SK-N-MC (cell line): ENCODE measurements at regions not wholly inside any gene's neighbourhood (a gene's known extent, or its start where the extent isn't known, plus 50 kb on each side); places are given as distances from the start of the nearest gene placed in this dataset.
"Not testable (repeated sequence)": the region's sequence is repeated elsewhere in the genome, so short reads cannot be mapped to it uniquely, and the experiment has no call there.

Experiments used
- DNase-seq: peaks from one replicate; pipeline ENCODE4 v3.0.0-alpha.2; 2011; ENCODE audit warnings: low read depth, low spot score
- H3K27ac ChIP-seq: fragments of 200-600 bp; sonication (generic); 2 replicates; pipeline ENCODE4 v1.5.1; 2016; ENCODE audit warnings: mixed run types
- H3K36me3 ChIP-seq: fragments of 200-600 bp; sonication (generic); 2 replicates; pipeline ENCODE4 v1.6.1; 2017; ENCODE audit warnings: antibody characterized with exemption, low read length, mixed read lengths; ENCODE audit not compliant: insufficient read depth
- H3K4me3 ChIP-seq: fragments of 200-600 bp; sonication (generic); 2 replicates; pipeline ENCODE4 v1.5.1; 2016
- H3K9ac ChIP-seq: fragments of 200-600 bp; sonication (generic); 2 replicates; pipeline ENCODE4 v1.8.0; 2017; ENCODE audit warnings: mixed run types, mixed read lengths; ENCODE audit not compliant: insufficient read length
- H3K9me3 ChIP-seq: fragments of 200-600 bp; sonication (generic); 2 replicates; pipeline ENCODE4 v1.6.1; 2017; ENCODE audit warnings: low read depth, mild to moderate bottlenecking, antibody characterized with exemption, low read length, moderate library complexity, mixed read lengths
- EZH2 ChIP-seq: fragments of 200-600 bp; sonication (generic); IDR thresholded peaks from one replicate; pipeline ENCODE4 v1.6.1; 2017; ENCODE audit warnings: antibody characterized with exemption
- FOXP2 ChIP-seq: optimal IDR thresholded peaks from 2 replicates; pipeline ENCODE3; 2011; ENCODE audit warnings: mild to moderate bottlenecking, moderate library complexity; ENCODE audit not compliant: insufficient read depth; ENCODE audit errors: extremely low read length, control extremely low read depth
- POLR2AphosphoS5 ChIP-seq: IDR thresholded peaks from 2 replicates; pipeline ENCODE4 v1.6.1; 2012; ENCODE audit warnings: mild to moderate bottlenecking, low read depth, low read length, borderline replicate concordance

- no peak overlapping the region for H3K27ac ChIP-seq
- H3K9me3 ChIP-seq, result no peaks in the 10 kb centered on the region
- DNase-seq, result no peak
- TF ChIP-seq POLR2AphosphoS5, result no peak
- no peak for TF ChIP-seq FOXP2
- TF ChIP-seq EZH2, result no peak
- no peak overlapping the region for H3K9ac ChIP-seq
- no peaks in the 10 kb centered on the region for H3K36me3 ChIP-seq
- H3K4me3 ChIP-seq, result no peak overlapping the region
These were observed 56.1 kb downstream of the FEZF1 start for GRCh38 chr7:122248472-122248871.

- H3K27ac ChIP-seq, result not testable (repeated sequence)
These were observed 65.8 kb downstream of the FEZF1 start for GRCh38 chr7:122238729-122239128.

GRCh38 chr7:122238297-122238696 is 66.3 kb downstream of the FEZF1 start:
- not testable (repeated sequence) for H3K9me3 ChIP-seq, H3K4me3 ChIP-seq, DNase-seq, H3K36me3 ChIP-seq, H3K27ac ChIP-seq, H3K9ac ChIP-seq

More at GRCh38 chr7:122238729-122239128, 65.8 kb downstream of the FEZF1 start:
- not testable (repeated sequence) for H3K9ac ChIP-seq, H3K36me3 ChIP-seq, H3K4me3 ChIP-seq, DNase-seq, H3K9me3 ChIP-seq

GRCh38 chr7:122225874-122226273 is 78.7 kb downstream of the FEZF1 start:
- Histone ChIP-seq H3K4me3 (no peak overlapping the region), H3K9ac (no peak overlapping the region), H3K27ac (no peak overlapping the region), H3K36me3 (no peaks in the 10 kb centered on the region), H3K9me3 (no peaks in the 10 kb centered on the region)
- no peak for DNase-seq
- TF ChIP-seq FOXP2, result no peak
- no peak for TF ChIP-seq EZH2
- no peak for TF ChIP-seq POLR2AphosphoS5

GRCh38 chr7:122219253-122219865 is 75.3 kb upstream of the AASS start:
- H3K27ac ChIP-seq, result peak overlapping the region; percentile 40
- DNase-seq, result peak; percentile 68
- no peaks in the 10 kb centered on the region for H3K36me3 ChIP-seq

GRCh38 chr7:122217125-122217524 is 73.1 kb upstream of the AASS start:
- H3K36me3 ChIP-seq, result no peaks in the 10 kb centered on the region
- no peak for DNase-seq
- no peak overlapping the region for H3K27ac ChIP-seq
- H3K4me3 ChIP-seq, result no peak overlapping the region
- H3K9me3 ChIP-seq, result no peaks in the 10 kb centered on the region
- no peak overlapping the region for H3K9ac ChIP-seq
- TF ChIP-seq POLR2AphosphoS5 (no peak), EZH2 (no peak), FOXP2 (no peak)

More at GRCh38 chr7:122219253-122219865, 75.3 kb upstream of the AASS start:
- H3K9ac ChIP-seq, result peak overlapping the region; percentile 12
- H3K9me3 ChIP-seq, result no peaks in the 10 kb centered on the region
- TF ChIP-seq FOXP2 (no peak), EZH2 (no peak), POLR2AphosphoS5 (no peak; the same call in 1 of the 2 replicates)
- H3K4me3 ChIP-seq, result 0 out of 2 replicates have a peak overlapping the region, but pooled peaks have one; percentile 5

GRCh38 chr7:122212754-122213153 is 68.7 kb upstream of the AASS start:
- TF ChIP-seq POLR2AphosphoS5, result no peak
- no peak for TF ChIP-seq FOXP2
- TF ChIP-seq EZH2, result no peak
- Histone ChIP-seq H3K9ac (no peak overlapping the region), H3K4me3 (no peak overlapping the region), H3K36me3 (no peaks in the 10 kb centered on the region), H3K9me3 (no peaks in the 10 kb centered on the region), H3K27ac (no peak overlapping the region)
- DNase-seq, result no peak

GRCh38 chr7:122211362-122211761 is 67.3 kb upstream of the AASS start:
- H3K36me3 ChIP-seq, result no peaks in the 10 kb centered on the region
- H3K4me3 ChIP-seq, result no peak overlapping the region
- no peak overlapping the region for H3K27ac ChIP-seq
- H3K9me3 ChIP-seq, result no peaks in the 10 kb centered on the region
- no peak for DNase-seq
- no peak overlapping the region for H3K9ac ChIP-seq
- TF ChIP-seq FOXP2 (no peak), POLR2AphosphoS5 (no peak), EZH2 (no peak)

- Histone ChIP-seq H3K9me3 (no peaks in the 10 kb centered on the region), H3K9ac (no peak overlapping the region), H3K27ac (no peak overlapping the region), H3K4me3 (no peak overlapping the region), H3K36me3 (no peaks in the 10 kb centered on the region)
- DNase-seq, result no peak
- no peak for TF ChIP-seq EZH2
- TF ChIP-seq POLR2AphosphoS5, result no peak
- TF ChIP-seq FOXP2, result no peak
These were observed 62.9 kb upstream of the AASS start for GRCh38 chr7:122206985-122207384.
